ENCODE measurements at regions not wholly inside any gene's neighbourhood (a gene's known extent, or its start where the extent isn't known, plus 50 kb on each side); places are given as distances from the start of the nearest gene placed in this dataset.

GRCh38 chr10:60728056-60728455 lies 50.2 kb upstream of the CDK1 start:
- no peak for DNase-seq
- in situ Hi-C loops (cut with HindIII; ENCODE audit: low pct_ligation_motif_present, low pct_unique_long_range_greater_than_20kb, low sequenced_read_pairs) = no loop called here

- in situ Hi-C loops (cut with HindIII; ENCODE audit: low pct_ligation_motif_present, low pct_unique_long_range_greater_than_20kb, low sequenced_read_pairs) = no loop called here
- DNase-seq = no peak
These were observed 52.0 kb upstream of the CDK1 start for GRCh38 chr10:60726257-60726656.

- DNase-seq = no peak
- in situ Hi-C loops (cut with HindIII; ENCODE audit: low pct_ligation_motif_present, low pct_unique_long_range_greater_than_20kb, low sequenced_read_pairs) = no loop called here
These were observed 55.7 kb upstream of the CDK1 start for GRCh38 chr10:60722623-60723022.

GRCh38 chr10:60719721-60720120 lies 58.6 kb upstream of the CDK1 start:
- no peak for DNase-seq
- in situ Hi-C loops (cut with HindIII; ENCODE audit: low pct_ligation_motif_present, low pct_unique_long_range_greater_than_20kb, low sequenced_read_pairs) = no loop called here

- peak; percentile 15 for DNase-seq
- in situ Hi-C loops (cut with HindIII; ENCODE audit: low pct_ligation_motif_present, low pct_unique_long_range_greater_than_20kb, low sequenced_read_pairs) = no loop called here
These were observed 59.4 kb upstream of the CDK1 start for GRCh38 chr10:60718886-60719285.

GRCh38 chr10:60717852-60718251 lies 60.4 kb upstream of the CDK1 start:
- no peak for DNase-seq
- in situ Hi-C loops (cut with HindIII; ENCODE audit: low pct_ligation_motif_present, low pct_unique_long_range_greater_than_20kb, low sequenced_read_pairs) = no loop called here

- no peak for DNase-seq
- in situ Hi-C loops (cut with HindIII; ENCODE audit: low pct_ligation_motif_present, low pct_unique_long_range_greater_than_20kb, low sequenced_read_pairs) = no loop called here
These were observed 64.0 kb upstream of the CDK1 start for GRCh38 chr10:60714233-60714632.

- DNase-seq = no peak
- in situ Hi-C loops (cut with HindIII; ENCODE audit: low pct_ligation_motif_present, low pct_unique_long_range_greater_than_20kb, low sequenced_read_pairs) = no loop called here
These were observed 66.8 kb upstream of the CDK1 start for GRCh38 chr10:60711496-60711895.

GRCh38 chr10:60710041-60710440 lies 68.2 kb upstream of the CDK1 start:
- DNase-seq = no peak
- in situ Hi-C loops (cut with HindIII; ENCODE audit: low pct_ligation_motif_present, low pct_unique_long_range_greater_than_20kb, low sequenced_read_pairs) = no loop called here

GRCh38 chr10:60708666-60709065 lies 69.6 kb upstream of the CDK1 start:
- in situ Hi-C loops (cut with HindIII; ENCODE audit: low pct_ligation_motif_present, low pct_unique_long_range_greater_than_20kb, low sequenced_read_pairs) = no loop called here
- DNase-seq = no peak

GRCh38 chr10:60707841-60708240 lies 70.4 kb upstream of the CDK1 start:
- DNase-seq = no peak
- in situ Hi-C loops (cut with HindIII; ENCODE audit: low pct_ligation_motif_present, low pct_unique_long_range_greater_than_20kb, low sequenced_read_pairs) = no loop called here

GRCh38 chr10:60706146-60706545 lies 72.1 kb upstream of the CDK1 start:
- in situ Hi-C loops (cut with HindIII; ENCODE audit: low pct_ligation_motif_present, low pct_unique_long_range_greater_than_20kb, low sequenced_read_pairs) = no loop called here

GRCh38 chr10:60705376-60705775 lies 72.9 kb upstream of the CDK1 start:
- in situ Hi-C loops (cut with HindIII; ENCODE audit: low pct_ligation_motif_present, low pct_unique_long_range_greater_than_20kb, low sequenced_read_pairs) = no loop called here
- no peak for DNase-seq

More at GRCh38 chr10:60706146-60706545, 72.1 kb upstream of the CDK1 start:
- no peak for DNase-seq

GRCh38 chr10:60704471-60704870 lies 73.8 kb upstream of the CDK1 start:
- peak; percentile 63 for DNase-seq
- in situ Hi-C loops (cut with HindIII; ENCODE audit: low pct_ligation_motif_present, low pct_unique_long_range_greater_than_20kb, low sequenced_read_pairs) = no loop called here

GRCh38 chr10:60703266-60704041 lies 74.8 kb upstream of the CDK1 start:
- in situ Hi-C loops (cut with HindIII; ENCODE audit: low pct_ligation_motif_present, low pct_unique_long_range_greater_than_20kb, low sequenced_read_pairs) = no loop called here
- DNase-seq = no peak

GRCh38 chr10:60687679-60688078 lies 90.6 kb upstream of the CDK1 start:
- in situ Hi-C loops (cut with HindIII; ENCODE audit: low pct_ligation_motif_present, low pct_unique_long_range_greater_than_20kb, low sequenced_read_pairs) = no loop called here
- DNase-seq = no peak

- no peak for DNase-seq
- in situ Hi-C loops (cut with HindIII; ENCODE audit: low pct_ligation_motif_present, low pct_unique_long_range_greater_than_20kb, low sequenced_read_pairs) = no loop called here
These were observed 94.2 kb upstream of the CDK1 start for GRCh38 chr10:60684091-60684490.

GRCh38 chr10:60681103-60681502 lies 97.2 kb upstream of the CDK1 start:
- in situ Hi-C loops (cut with HindIII; ENCODE audit: low pct_ligation_motif_present, low pct_unique_long_range_greater_than_20kb, low sequenced_read_pairs) = no loop called here

GRCh38 chr10:60679388-60679990 lies 98.8 kb upstream of the CDK1 start:
- DNase-seq = no peak

More at GRCh38 chr10:60681103-60681502, 97.2 kb upstream of the CDK1 start:
- DNase-seq = no peak

GRCh38 chr10:60678978-60679377 lies 99.3 kb upstream of the CDK1 start:
- in situ Hi-C loops (cut with HindIII; ENCODE audit: low pct_ligation_motif_present, low pct_unique_long_range_greater_than_20kb, low sequenced_read_pairs) = no loop called here
- DNase-seq = no peak

More at GRCh38 chr10:60679388-60679990, 98.8 kb upstream of the CDK1 start:
- in situ Hi-C loops (cut with HindIII; ENCODE audit: low pct_ligation_motif_present, low pct_unique_long_range_greater_than_20kb, low sequenced_read_pairs) = no loop called here
